HG03097 (cell line): ENCODE measurements at regions not wholly inside any gene's neighbourhood (a gene's known extent, or its start where the extent isn't known, plus 50 kb on each side); places are given as distances from the start of the nearest gene placed in this dataset.
"Not testable (repeated sequence)": the region's sequence is repeated elsewhere in the genome, so short reads cannot be mapped to it uniquely, and the experiment has no call there.

Experiments
- ATAC-seq: cut with Tn5 transposase; IDR thresholded peaks from one replicate; pipeline ENCODE4 v1.9.1; 2021; ENCODE audit not compliant: unreplicated experiment, low FRiP score

DNA sequence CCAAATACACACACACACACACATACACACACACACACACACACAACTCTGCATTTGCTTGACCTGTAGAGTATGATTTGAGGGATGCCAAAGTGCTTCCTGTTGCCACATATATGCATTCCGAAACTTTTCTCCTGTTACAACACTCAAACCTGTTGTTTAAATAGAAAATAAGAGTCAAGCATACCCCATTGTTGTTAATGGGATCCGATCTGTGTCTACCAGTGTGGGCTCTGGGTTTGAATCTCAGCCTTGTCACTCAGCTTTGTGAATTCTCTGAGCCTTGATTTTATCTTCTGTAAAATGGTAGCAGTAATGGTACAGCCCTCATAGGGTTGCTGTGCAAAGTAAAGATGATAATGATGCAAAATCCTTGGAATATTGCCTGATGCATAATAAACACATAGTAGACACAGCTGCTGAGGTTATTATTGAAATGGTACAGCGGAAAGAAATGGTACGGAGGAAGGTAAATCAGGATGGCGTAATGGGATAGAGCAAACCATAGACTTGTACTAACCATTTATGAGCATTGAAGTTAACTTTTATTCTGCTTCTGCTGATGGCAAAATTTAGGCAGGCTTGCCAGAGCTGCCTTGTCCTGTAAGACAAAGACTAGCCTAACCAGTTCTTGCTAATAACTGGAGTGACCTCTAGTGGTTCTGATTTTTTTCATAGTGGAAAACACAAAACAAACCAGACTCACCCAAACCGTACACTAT, 113.5 kb upstream of the PHACTR1 start:
- ATAC-seq, result no peak

DNA sequence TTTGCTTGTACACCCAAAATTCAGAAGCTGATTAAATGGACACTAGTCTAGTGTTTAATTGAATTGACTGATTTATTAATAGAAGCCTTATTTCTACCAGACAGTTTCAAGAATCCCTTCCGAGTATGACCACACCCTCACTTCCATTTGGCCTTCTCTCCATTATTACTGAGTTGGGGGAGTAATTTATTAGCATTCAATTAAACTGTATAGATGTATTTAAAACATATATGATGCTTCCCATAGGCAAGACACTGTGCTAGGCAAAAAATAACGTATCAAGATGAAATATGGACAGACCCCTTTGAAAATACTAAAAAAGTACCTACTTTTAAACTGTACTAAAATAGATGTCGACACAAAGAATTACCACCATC, 112.9 kb upstream of the PHACTR1 start:
- no peak for ATAC-seq

DNA sequence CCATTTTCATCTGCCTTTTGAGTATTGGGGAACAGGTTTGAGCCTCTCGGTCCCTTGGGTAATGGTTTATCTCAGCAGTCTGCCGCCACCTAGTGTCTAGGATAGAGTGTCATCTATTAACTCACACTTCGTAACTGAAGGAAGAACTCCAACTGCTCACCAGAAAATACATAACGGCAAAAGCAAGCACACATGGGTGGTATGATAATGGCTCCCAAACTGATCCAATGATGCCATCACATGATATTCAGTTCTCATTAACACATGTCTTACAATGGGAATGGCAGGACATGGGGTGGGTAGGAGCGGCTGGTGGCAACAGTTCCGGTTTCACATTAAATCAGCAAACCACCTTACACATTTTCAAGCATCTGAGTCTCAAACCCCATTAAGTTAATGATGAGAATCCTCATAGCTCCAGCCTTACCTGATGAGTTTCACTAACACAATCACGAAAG, 110.7 kb upstream of the PHACTR1 start:
- peak; percentile 33 for ATAC-seq

DNA sequence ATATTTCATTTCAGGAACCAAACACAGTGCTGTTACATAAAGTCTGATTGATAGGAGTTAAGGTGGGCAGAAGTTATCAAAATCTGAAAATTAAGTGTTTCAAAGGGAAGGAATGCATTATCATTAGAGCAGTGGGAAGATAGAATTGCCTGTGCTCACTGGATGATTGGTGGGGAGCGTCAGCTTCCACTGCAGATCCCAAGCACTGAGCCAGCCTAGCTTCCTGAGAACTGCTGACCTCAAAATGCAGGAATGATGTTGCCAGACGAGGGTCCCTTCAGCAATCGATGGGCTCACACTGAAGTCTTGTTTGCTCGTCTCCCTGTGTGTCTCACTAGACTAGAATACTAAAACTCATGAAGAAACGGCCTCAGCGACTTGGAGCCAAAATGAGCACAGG, 110.0 kb upstream of the PHACTR1 start:
- ATAC-seq, result no peak

DNA sequence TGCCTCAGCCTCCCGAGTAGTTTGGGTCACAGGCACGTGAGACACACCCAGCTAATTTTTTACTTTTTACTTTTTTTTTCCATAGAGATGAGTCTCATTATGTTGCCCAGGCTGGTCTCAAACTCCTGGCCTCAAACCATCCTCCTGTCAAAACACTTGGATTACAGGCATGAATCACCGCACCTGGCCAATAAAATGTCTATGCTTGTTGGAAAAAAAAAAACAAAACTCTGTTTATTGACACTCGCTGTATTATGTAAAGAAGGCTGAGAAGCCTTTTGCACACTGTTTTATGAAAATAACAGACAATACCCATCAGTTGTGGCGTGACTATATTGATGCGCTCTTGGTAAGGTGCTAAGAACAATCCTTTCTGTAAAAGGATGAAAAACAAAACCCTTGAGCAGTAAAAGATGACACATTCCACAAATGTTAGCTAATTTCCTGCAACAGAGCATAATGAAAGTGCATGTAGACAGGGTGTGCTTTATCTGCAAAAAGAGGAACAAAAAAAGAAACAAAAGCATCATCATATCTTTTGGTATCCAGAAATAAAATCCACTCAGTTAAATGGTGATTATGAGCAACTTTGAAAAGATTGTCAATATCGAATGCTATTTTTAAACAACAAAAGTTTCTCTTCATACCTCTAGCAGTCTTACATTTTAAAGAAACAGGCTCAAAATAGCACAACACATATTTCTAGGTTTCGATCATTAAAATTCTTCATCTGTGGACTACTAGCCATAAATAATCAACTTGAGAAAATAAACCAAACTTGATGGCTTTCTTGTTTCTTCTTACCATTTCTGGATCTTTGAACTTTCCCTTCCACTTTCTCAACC, 108.3 kb upstream of the PHACTR1 start:
- peak; percentile 56 for ATAC-seq

DNA sequence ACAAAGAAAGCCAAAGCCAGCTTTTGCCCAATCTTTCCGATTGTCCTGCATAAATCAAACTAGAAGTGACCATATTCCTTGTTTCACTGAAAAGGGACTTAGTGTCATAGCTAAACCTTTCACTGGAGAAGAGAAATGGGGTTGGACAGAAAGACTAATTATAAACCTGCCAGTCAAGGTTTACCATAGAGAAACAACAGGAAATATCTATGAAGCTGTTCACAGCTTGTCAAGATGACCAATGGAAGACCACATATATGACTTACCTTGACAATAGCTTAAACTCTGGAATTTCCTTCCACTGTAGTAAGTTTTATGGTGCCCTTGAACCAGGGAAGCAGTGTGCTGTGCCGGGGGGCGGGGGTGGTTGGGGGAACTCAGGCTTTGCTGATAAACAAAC, 107.7 kb upstream of the PHACTR1 start:
- ATAC-seq, result peak; percentile 8

DNA sequence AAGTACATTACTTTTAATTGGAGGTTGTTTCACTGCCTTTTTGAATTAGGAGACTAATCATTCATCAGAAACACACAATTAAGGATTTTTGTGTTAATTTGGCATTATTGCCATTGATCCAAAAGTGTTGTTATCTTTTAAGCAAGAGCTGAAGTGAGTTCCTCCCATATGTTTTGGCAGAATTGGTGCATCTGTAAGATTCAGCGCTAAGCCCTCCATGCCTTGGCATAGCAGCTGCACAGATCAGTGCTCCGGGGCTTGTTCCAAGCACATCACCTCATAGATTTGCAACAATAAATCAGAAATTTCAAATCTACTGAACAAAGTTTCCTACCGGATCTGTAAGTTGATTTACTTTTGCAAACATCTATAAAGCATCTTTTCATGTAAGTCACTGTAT, 106.8 kb upstream of the PHACTR1 start:
- no peak for ATAC-seq

DNA sequence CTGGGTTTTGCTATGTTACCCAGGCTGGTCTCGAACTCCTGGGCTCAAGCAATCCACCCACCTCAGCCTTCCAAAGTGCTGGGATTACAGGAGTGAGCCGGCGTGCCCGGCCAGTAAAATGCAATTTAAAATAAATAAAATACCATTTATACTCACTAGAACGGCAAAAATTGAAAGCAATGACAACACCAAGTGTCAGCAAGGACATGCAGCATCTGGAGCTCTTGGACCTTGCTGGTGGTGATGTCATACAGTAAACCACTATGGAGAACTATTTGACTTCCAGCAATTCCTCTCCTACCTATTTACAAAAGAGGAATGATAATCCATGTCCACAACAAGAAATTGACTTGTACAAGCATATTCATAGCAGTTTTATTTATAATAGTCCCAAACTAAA, 105.7 kb upstream of the PHACTR1 start:
- ATAC-seq, result no peak

DNA sequence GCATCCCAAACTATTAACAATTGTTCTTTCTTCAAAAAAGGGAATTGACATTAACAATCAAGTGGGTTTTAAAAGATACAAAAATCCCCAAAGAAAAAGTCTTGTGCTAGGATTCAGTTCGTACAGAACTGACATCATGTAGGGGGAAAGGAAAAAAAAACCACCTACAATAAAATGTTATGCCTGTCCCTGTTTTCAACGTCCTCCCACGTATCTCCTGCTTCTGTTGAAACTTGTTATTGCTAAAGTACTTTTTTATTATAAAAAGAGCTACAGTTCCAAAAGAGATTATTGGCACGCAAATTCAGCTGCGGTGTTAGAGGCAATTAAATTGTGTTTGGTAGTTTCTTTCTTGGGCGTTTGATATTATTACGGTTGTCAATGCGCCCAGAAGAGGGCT, 102.8 kb upstream of the PHACTR1 start:
- ATAC-seq, result no peak

DNA sequence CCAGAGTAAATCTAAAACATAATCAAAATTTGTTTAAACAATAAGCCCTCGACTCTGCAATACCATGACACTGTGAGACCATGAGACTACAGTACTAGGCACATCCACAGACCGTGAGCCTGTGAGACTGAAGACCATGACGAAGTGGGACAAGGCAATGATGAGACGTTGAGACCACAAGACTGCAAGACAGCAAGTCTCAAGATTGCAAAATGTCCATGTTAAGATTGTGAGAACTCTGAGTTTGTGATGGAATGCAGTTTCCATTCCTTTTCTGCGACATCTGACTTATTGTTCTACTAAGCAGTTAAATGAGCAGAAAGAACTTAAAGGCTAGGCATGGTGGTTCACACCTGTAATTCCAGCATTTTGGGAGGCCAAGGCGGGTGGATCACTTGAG, 102.1 kb upstream of the PHACTR1 start:
- ATAC-seq, result no peak

DNA sequence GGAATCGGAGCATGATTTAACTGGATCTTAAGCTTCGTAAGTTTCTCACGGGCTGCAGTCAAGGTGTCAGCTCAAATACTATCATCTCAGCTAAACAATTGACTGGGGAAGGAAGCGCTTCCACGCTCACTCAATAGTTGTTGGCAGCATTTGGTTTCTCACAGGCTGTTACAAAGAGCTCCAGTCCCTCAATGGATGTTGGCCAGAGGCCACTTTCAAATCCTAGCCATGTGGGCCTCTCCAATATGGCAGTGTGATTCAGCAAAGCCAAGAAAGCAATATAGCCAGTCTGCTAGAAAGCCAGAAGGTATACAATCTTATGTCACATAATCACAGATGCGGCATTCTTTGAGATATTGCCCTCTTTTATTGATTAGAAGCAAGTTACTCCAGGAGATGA, 98.3 kb upstream of the PHACTR1 start:
- ATAC-seq, result no peak

DNA sequence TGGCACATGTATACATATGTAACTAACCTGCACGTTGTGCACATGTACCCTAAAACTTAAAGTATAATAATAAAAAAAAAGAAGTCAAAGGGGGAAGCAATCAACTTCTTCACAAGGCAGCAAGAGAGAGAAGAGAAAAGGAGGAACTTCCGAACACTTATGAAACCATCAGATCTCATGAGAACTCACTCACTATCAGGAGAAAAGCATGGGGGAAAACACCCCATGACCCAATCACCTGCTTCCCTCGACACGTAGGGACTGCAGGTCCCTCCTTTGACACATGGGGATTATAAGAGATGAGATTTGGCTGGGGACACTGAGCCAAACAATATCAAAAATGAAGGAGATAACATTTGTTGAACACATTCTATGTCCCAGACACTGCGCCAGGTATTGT, 94.8 kb upstream of the PHACTR1 start:
- ATAC-seq, result no peak

DNA sequence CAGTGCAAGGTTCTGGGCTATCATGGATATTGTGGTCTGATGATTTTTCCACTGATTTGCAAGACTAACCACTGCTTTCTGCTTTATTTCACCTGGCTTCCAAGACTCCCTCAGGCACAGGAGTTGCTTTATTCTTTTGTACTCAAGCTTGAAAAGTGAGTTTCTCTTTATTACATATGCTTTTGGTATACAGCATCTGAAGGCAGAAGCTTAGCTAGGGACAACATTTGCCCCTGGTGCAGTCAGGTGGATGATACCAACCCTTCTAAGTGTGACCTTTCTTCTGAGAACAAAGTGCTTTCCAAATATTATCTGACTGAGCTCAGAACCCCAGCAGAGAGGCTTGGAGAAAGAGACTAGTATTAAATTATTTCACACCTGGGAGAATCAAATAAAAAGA, 94.0 kb upstream of the PHACTR1 start:
- ATAC-seq, result no peak

DNA sequence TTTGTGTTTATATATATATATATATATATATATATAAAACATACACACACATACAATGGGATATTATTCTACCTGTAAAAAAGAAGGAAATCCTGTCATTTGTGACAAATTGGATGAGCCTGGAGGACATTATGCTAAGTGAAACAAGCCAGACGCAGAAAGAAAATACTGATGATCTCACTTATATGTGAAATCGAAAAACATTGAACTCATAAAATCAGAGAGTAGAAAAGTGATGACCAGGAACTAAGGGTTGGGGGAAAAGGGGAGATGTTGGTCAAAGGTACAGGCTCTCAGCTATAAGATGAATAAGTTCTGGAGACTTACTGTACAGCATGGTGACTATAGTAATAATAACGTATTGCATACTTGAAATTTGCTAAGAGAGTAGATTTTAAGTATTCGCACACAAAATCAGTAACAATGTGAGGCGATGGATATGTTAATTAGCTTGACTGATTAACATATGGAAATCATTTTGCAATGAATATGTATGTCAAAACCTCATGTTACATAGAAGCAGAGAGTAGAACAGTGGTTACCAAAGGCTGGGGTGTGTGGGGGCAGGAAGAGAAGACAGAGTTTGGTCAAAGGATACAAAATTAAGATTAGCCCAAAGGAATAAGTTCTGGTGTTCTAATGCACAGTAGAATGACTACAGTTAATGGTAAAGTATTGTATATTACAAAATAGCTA, 92.3 kb upstream of the PHACTR1 start:
- ATAC-seq, result no peak

DNA sequence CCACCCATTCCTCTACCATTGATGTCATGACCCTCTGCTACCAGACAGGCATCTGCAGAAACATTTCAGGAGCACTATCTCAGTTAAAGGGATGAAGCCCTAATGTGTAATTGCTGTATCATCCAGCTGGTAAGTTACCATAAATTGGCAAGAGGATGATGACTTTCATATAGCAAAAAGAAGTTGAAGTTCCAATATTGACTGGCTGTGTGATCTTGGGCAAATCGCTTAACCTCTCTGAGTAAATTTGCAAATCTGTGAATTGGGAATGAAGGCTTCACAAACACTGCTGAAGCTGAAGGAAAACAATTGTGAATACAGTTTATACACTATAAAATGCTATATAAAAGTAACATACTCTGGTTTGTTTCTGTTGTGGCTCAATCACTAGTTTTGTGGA, 89.5 kb upstream of the PHACTR1 start:
- no peak for ATAC-seq

DNA sequence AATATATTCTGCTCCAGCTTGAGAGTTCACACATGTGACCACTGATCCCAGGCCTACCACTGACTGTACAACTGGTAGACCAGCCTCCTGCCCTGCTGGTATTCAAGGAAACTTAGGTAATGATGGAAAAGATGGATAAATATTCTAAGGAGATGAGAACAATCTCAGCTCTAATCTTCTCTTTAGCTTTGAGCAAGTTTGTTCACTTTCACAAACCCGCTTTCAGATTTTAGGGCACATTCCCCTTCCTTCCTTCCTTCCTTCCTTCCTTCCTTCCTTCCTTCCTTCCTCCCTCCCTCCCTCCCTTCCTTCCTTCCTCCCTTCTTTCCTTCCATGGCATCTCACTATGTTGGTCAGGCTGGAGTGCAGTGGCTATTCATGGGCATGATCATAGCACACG, 88.2 kb upstream of the PHACTR1 start:
- ATAC-seq, result no peak

DNA sequence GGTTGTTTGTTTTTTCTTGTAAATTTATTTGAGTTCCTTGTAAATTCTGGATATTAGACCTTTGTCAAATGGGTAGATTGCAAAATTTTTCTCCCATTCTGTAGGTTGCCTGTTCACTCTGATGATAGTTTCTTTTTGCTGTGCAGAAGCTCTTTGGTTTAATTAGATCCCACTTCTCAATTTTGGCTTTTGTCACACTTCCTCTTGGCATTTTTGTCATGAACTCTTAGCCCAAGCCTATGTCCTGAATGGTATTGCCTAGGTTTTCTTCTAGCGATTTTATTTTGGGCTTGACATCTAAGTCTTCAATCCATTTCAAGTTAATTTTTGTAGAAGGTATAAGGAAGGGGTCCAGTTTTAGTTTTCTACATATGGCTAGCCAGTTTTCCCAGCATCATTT, 82.8 kb upstream of the PHACTR1 start:
- ATAC-seq, result not testable (repeated sequence)

DNA sequence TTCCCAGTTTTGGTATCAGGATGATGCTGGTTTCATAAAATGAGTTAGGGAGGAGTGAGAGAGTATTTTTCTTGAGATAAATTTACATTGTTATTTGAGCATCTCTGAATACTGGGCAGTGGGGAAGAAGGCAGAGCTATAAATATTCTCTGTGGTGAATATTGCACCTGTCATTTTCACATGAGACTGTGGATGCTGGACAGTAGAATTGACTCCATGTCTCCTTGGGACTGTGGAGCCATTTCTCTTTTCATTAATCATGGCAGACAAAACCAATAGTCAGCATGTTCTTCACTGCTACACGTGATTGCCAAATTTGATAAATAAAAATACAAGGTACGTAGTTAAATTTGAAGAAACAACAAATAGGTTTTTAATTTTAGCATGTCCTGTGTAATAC, 81.2 kb upstream of the PHACTR1 start:
- ATAC-seq, result no peak

DNA sequence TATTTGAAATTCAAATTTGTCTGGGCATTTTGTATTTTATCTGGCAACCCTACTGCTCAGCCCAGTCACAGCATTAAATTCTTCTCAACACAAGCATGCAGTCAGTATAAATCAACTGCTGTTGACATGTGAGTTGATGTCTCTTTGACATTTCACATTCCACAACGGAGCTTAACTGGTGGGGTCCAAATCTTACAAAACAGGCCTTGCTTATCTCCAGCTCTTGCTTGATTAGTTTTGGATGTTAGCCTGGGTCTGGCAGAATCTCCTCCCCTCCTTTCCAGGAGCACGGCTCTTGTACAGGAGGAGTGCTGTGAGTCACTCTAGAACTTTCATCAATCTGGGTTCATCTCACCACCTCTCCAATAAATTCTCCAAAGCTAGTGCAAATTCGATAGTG, 80.8 kb upstream of the PHACTR1 start:
- no peak for ATAC-seq

DNA sequence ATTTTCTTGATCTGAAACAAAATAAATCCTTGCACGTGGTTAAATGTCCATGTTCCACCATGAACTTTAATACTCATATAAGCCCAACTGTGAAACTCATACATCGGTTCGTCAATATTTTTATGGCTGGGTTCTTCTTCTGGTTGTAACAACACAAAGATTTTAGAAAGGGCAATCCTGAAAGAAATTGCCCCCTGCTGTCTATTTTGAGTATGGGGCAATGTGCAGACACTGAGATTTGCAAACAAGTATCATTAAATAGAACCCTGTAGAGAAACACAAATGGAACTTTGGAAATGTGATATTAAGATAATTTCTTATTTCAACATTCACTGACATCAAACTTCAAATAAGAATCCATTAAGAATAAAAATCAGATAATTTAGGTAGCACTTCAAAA, 80.2 kb upstream of the PHACTR1 start:
- ATAC-seq, result no peak

DNA sequence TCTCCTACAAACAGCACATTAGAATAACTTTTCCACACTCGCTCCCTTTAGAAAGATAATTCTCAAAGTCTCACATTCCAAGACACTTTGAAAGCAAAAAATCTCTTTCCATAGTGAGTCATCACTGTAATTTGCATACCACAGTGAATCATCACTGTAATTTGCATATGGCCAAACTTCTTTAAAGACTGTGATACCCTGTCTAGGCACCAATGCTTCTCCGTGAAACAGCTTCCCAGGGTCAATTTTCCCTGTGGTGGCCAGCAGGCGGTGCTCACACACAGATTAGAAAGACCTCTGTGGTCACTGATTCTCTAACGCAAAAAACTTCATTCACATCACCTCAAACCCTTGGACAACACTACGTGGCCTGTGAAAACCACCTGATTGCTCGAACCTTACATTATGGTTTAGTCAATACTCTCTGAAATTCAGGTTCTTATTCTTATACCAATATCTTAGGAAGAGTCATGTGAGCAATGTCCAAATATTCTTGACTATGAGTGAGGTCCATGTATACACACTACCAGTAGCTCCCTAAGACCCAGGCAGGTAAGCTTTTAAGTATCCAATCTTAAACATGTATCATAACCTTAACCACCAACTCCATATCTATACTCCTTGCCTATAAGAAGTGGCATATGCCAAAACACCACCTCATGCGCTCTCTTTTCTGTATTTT, 78.5 kb upstream of the PHACTR1 start:
- ATAC-seq, result no peak
